Gastrocnemius medialis (tissue), 4 donors: ENCODE measurements at regions not wholly inside any gene's neighbourhood (a gene's known extent, or its start where the extent isn't known, plus 50 kb on each side); places are given as distances from the start of the nearest gene placed in this dataset.

Experiments used
- ATAC-seq, 2 donors: fragments of 150-250 bp; one replicate each; pipeline ENCODE4 v1.9.1; 2016
- DNase-seq, 2 donors: peaks; one replicate each; pipeline ENCODE4 v3.0.0-alpha.2; 2019
- H3K27ac ChIP-seq, 4 donors: fragments of 200-600 bp; sonication (generic); 1 replicate in 1 of 4; 2 replicates in 3 of 4; pipeline ENCODE4 v1.5.1; 2016 to 2018; ENCODE audit warnings: mild to moderate bottlenecking in 2 of 4, moderate library complexity in 1 of 4
- H3K27me3 ChIP-seq, 3 donors: fragments of 200-600 bp; sonication (generic) in 2 of 3; 1 replicate in 1 of 3; 2 replicates in 2 of 3; pipeline versions ENCODE4 v1.5.1 to v1.6.0; 2016 to 2019; ENCODE audit warnings: mild to moderate bottlenecking in 1 of 3, moderate library complexity in 1 of 3
- H3K36me3 ChIP-seq, 2 donors: fragments of 200-600 bp; sonication (generic) in 1 of 2; one replicate each; pipeline ENCODE4 v1.5.1; 2017 to 2018
- H3K4me1 ChIP-seq, 2 donors: fragments of 200-600 bp; sonication (generic) in 1 of 2; one replicate each; pipeline ENCODE4 v1.5.1; 2016 to 2017; ENCODE audit warnings: mild to moderate bottlenecking in 2 of 2
- H3K4me3 ChIP-seq, 4 donors: fragments of 200-600 bp; sonication (generic) in 3 of 4; 1 replicate in 1 of 4; 2 replicates in 3 of 4; pipeline ENCODE4 v1.5.1; 2016 to 2019; ENCODE audit warnings: mild to moderate bottlenecking in 2 of 4
- H3K9me3 ChIP-seq, 3 donors: fragments of 200-600 bp; sonication (generic) in 2 of 3; 1 replicate in 1 of 3; 2 replicates in 2 of 3; pipeline ENCODE4 v1.5.1; 2016 to 2019
- POLR2A ChIP-seq, 2 donors: fragments of 450-650 bp; IDR thresholded peaks; one replicate each; pipeline ENCODE4 v1.6.1; 2017; ENCODE audit warnings: antibody characterized with exemption in 2 of 2, mild to moderate bottlenecking in 2 of 2, moderate library complexity in 2 of 2
- in situ Hi-C, 4 donors: fragments of 200-750 bp; cut with MboI; loops; one replicate each; pipeline versions ENCODE4 v1.15.0 to v1.8.0; 2017; ENCODE audit warnings: low sequenced_read_pairs in 4 of 4
- intact Hi-C: fragments of 100-400 bp; cut with DNase I; formaldehyde crosslinking; loops from one replicate; pipeline ENCODE4 v1.15.1; 2023; ENCODE audit warnings: low total_unique reads
- TF ChIP-seq, protein P1 (sequence below), 5 experiments: fragments of 450-650 bp in 3 of 5; fragments of 200-600 bp in 2 of 5; sonication (generic) in 2 of 5; IDR thresholded peaks in 4 of 5; conservative IDR thresholded peaks in 1 of 5; 1 replicate in 4 of 5; 2 replicates in 1 of 5; pipeline ENCODE4 v1.5.1; 2016 to 2019; ENCODE audit warnings: antibody characterized with exemption in 5 of 5, mild to moderate bottlenecking in 3 of 5, moderate library complexity in 3 of 5

DNA sequence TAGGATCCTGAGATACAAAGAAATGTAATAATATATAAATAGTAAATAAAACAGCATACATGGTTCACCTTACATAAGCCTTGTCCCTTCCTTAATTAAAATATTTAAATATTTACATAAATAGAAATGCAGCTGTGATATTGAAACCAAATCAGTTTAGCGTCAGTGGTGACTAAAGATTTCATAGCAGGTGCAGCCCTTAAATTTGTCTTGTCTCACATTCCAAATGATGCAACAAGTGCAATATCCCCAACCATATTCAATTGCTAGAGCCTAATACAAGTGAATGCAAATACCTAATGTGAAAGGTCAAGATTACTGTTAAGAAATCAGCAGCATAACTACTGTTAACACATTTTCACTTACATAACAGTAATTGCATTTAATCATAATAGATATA lies 539.5 kb downstream of the NYAP2 start:
- H3K27ac ChIP-seq = no peak overlapping the region
- intact Hi-C loops = no loop called here
- ATAC-seq = no peak
- no peaks in the 10 kb centered on the region for H3K9me3 ChIP-seq
- no peaks in the 10 kb centered on the region for H3K4me1 ChIP-seq
- H3K4me3 ChIP-seq = no peak overlapping the region
- no peak for TF ChIP-seq POLR2A (IDR thresholded peaks at IDR 0.05)
- TF ChIP-seq, protein P1, sequence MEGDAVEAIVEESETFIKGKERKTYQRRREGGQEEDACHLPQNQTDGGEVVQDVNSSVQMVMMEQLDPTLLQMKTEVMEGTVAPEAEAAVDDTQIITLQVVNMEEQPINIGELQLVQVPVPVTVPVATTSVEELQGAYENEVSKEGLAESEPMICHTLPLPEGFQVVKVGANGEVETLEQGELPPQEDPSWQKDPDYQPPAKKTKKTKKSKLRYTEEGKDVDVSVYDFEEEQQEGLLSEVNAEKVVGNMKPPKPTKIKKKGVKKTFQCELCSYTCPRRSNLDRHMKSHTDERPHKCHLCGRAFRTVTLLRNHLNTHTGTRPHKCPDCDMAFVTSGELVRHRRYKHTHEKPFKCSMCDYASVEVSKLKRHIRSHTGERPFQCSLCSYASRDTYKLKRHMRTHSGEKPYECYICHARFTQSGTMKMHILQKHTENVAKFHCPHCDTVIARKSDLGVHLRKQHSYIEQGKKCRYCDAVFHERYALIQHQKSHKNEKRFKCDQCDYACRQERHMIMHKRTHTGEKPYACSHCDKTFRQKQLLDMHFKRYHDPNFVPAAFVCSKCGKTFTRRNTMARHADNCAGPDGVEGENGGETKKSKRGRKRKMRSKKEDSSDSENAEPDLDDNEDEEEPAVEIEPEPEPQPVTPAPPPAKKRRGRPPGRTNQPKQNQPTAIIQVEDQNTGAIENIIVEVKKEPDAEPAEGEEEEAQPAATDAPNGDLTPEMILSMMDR (IDR thresholded peaks at IDR 0.05 in 4 of 5, conservative IDR thresholded peaks at IDR 0.05 in 1 of 5) = no peak
- no peaks in the 10 kb centered on the region for H3K36me3 ChIP-seq
- H3K27me3 ChIP-seq = no peaks in the 10 kb centered on the region
- no peak for DNase-seq
- in situ Hi-C loops = no loop called here

DNA sequence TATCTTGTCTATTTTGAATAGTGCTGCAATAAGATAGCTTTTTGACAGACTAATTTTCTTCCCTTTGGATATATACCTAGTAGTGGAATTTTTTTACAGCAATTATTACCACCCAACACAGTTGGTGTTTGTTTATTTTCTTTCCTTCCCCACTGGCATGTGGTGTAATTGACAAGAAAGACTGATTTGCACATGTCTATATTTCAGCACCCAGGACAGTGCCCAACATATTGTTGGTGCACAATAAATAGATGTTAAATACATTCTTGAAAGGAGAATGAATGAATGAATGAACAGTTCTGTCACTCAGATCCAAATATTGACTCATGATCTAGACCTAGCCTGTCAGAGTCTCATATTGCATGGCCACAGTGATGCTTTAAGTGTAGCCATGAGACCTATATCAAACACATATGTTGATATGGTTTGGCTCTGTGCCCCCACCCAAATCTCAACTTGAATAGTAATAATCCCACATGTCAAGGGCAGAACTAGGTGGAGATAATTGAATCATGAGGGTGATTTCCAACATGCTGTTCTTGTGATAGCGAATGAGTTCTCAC lies 538.2 kb downstream of the NYAP2 start:
- no peaks in the 10 kb centered on the region for H3K27me3 ChIP-seq
- no peak for TF ChIP-seq POLR2A (IDR thresholded peaks at IDR 0.05)
- TF ChIP-seq, protein P1 (IDR thresholded peaks at IDR 0.05 in 4 of 5, conservative IDR thresholded peaks at IDR 0.05 in 1 of 5) = no peak
- no peak overlapping the region for H3K27ac ChIP-seq
- no peaks in the 10 kb centered on the region for H3K36me3 ChIP-seq
- H3K9me3 ChIP-seq = no peaks in the 10 kb centered on the region
- DNase-seq = no peak
- H3K4me1 ChIP-seq = no peaks in the 10 kb centered on the region
- intact Hi-C loops = no loop called here
- in situ Hi-C loops = no loop called here
- no peak for ATAC-seq
- H3K4me3 ChIP-seq = no peak overlapping the region

DNA sequence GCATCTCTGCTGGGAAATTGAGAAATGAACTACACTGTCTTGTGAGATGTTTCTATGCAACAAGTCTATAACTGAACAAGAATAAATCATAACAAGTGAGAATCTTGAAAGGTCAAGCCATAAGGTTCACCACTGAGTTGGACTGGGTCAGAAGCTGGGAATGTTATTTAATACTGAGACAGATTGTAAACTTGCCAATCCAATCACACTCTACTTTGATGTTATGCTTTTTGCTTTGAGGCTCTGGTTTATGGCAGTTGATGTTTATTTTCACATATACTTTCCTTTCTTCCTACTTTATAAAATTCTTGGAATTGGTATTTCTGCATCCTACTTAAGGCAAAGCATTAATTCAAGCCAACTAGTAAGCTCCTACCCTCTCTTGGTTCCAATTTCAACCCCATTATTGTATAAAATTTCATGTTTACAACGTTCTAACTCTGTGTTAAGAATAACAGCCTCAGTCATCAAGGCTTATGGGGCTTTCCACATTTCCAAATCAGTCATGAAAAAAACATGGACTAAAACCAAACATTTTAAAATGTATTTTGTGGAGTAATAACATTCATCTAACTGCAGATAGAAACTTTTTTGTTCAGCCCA lies 533.4 kb downstream of the NYAP2 start:
- intact Hi-C loops (no loop called here), in situ Hi-C loops (no loop called here)
- no peak overlapping the region for H3K4me3 ChIP-seq
- no peaks in the 10 kb centered on the region for H3K9me3 ChIP-seq
- no peaks in the 10 kb centered on the region for H3K36me3 ChIP-seq
- H3K4me1 ChIP-seq = no peaks in the 10 kb centered on the region
- ATAC-seq (no peak), DNase-seq (no peak)
- TF ChIP-seq, protein P1 (IDR thresholded peaks at IDR 0.05 in 4 of 5, conservative IDR thresholded peaks at IDR 0.05 in 1 of 5) = no peak
- no peak for TF ChIP-seq POLR2A (IDR thresholded peaks at IDR 0.05)
- no peaks in the 10 kb centered on the region for H3K27me3 ChIP-seq
- no peak overlapping the region for H3K27ac ChIP-seq

DNA sequence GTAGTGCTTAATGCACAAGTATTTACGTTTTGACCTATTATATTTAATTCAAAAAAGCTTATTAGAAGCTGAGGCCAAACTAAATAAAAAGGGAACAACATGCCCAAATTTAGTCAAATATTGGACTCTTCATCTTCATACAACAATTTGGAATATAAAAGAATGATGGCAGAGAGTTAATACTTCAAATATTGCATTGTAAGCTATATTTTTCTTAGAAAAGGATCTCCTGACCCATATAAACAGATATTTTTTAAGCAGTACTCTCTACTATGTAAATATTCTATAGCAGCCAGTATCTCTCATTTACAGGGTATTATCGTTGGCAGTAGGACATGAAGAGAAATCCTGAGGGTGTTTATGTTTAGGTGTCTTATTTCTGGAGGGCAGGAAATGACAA lies 531.2 kb downstream of the NYAP2 start:
- in situ Hi-C loops = no loop called here
- intact Hi-C loops = no loop called here
- no peak for TF ChIP-seq POLR2A (IDR thresholded peaks at IDR 0.05)
- TF ChIP-seq, protein P1 (IDR thresholded peaks at IDR 0.05 in 4 of 5, conservative IDR thresholded peaks at IDR 0.05 in 1 of 5) = no peak
- H3K4me3 ChIP-seq = no peak overlapping the region
- no peaks in the 10 kb centered on the region for H3K9me3 ChIP-seq
- H3K27me3 ChIP-seq = no peaks in the 10 kb centered on the region
- ATAC-seq = no peak
- H3K27ac ChIP-seq = no peak overlapping the region
- H3K36me3 ChIP-seq = no peaks in the 10 kb centered on the region
- DNase-seq = no peak
- H3K4me1 ChIP-seq = no peaks in the 10 kb centered on the region
